NCI-H1930 (cell line): ENCODE measurements at regions not wholly inside any gene's neighbourhood (a gene's known extent, or its start where the extent isn't known, plus 50 kb on each side); places are given as distances from the start of the nearest gene placed in this dataset.

Experiments
- DNase-seq, 2 experiments: peaks; one replicate each; lab custom pipeline; 2025; lab: John Stamatoyannopoulos, UW

- no peak for DNase-seq
These were observed 170.0 kb downstream of the TTLL2 start for GRCh38 chr6:167494698-167495435.

GRCh38 chr6:167495506-167496401 is 170.9 kb downstream of the TTLL2 start:
- DNase-seq, result no peak

GRCh38 chr6:167496707-167497106 is 171.8 kb downstream of the TTLL2 start:
- no peak for DNase-seq

- DNase-seq, result no peak
These were observed 172.7 kb downstream of the TTLL2 start for GRCh38 chr6:167497428-167498056.

GRCh38 chr6:167499161-167499660 is 174.3 kb downstream of the TTLL2 start:
- DNase-seq, result no peak

GRCh38 chr6:167500961-167501360 is 176.1 kb downstream of the TTLL2 start:
- DNase-seq, result no peak

GRCh38 chr6:167501831-167502385 is 177.0 kb downstream of the TTLL2 start:
- no peak for DNase-seq

- DNase-seq, result no peak
These were observed 177.6 kb downstream of the TTLL2 start for GRCh38 chr6:167502471-167502870.

GRCh38 chr6:167504385-167504961 is 179.6 kb downstream of the TTLL2 start:
- no peak for DNase-seq

- no peak for DNase-seq
These were observed 180.3 kb downstream of the TTLL2 start for GRCh38 chr6:167505199-167505598.

- no peak for DNase-seq
These were observed 180.9 kb downstream of the TTLL2 start for GRCh38 chr6:167505782-167506181.

GRCh38 chr6:167506443-167507301 is 181.8 kb downstream of the TTLL2 start:
- DNase-seq, result no peak

- DNase-seq, result no peak
These were observed 182.6 kb downstream of the TTLL2 start for GRCh38 chr6:167507376-167507945.

GRCh38 chr6:167508919-167509852 is 184.3 kb downstream of the TTLL2 start:
- DNase-seq, result no peak

- DNase-seq, result no peak
These were observed 185.0 kb downstream of the TTLL2 start for GRCh38 chr6:167509853-167510220.

GRCh38 chr6:167510648-167511047 is 185.8 kb downstream of the TTLL2 start:
- DNase-seq, result no peak

- DNase-seq, result no peak
These were observed 187.9 kb downstream of the TTLL2 start for GRCh38 chr6:167512696-167513375.

GRCh38 chr6:167513778-167514177 is 188.9 kb downstream of the TTLL2 start:
- DNase-seq, result no peak

- no peak for DNase-seq
These were observed 189.6 kb downstream of the TTLL2 start for GRCh38 chr6:167514524-167514923.
